ENCODE measurements at regions not wholly inside any gene's neighbourhood (a gene's known extent, or its start where the extent isn't known, plus 50 kb on each side); places are given as distances from the start of the nearest gene placed in this dataset.

- TF ChIP-seq MEF2A (IDR thresholded peaks at IDR 0.05; ENCODE audit: insufficient read depth, low read depth, low read length) (no peak), ASH2L (IDR thresholded peaks at IDR 0.05; ENCODE audit: borderline replicate concordance, low read depth) (no peak), NBN (IDR thresholded peaks at IDR 0.05) (no peak), REST (IDR thresholded peaks at IDR 0.05; ENCODE audit: low read depth, low read length) (no peak), POLR2A (IDR thresholded peaks at IDR 0.05; ENCODE audit: low read depth, low read length) (no peak), ZZZ3 (IDR thresholded peaks at IDR 0.05; ENCODE audit: control insufficient read depth, insufficient read length, low read depth) (no peak), USF1 (IDR thresholded peaks at IDR 0.05; ENCODE audit: borderline replicate concordance, extremely low read length, insufficient read depth, low read depth, low read length) (no peak), CTCF (IDR thresholded peaks at IDR 0.05 in 2 of 3, conservative IDR thresholded peaks at IDR 0.05 in 1 of 3; ENCODE audit: control insufficient read depth in 2 of 3, extremely low read depth in 1 of 3, insufficient read depth in 1 of 3, low read depth in 3 of 3, low read length in 3 of 3) (no peak), E2F4 (IDR thresholded peaks at IDR 0.05; ENCODE audit: low read depth, low read length) (no peak)
Observed at GRCh38 chr18:61738042-61738441, 154.8 kb downstream of the RNF152 start.
